PC-3 (cell line): ENCODE measurements at regions not wholly inside any gene's neighbourhood (a gene's known extent, or its start where the extent isn't known, plus 50 kb on each side); places are given as distances from the start of the nearest gene placed in this dataset.
"Not testable (repeated sequence)": the region's sequence is repeated elsewhere in the genome, so short reads cannot be mapped to it uniquely, and the experiment has no call there.

ENCODE experiments used
- CTCF ChIP-seq: fragments of 300-600 bp; sonication (generic); conservative IDR thresholded peaks from 2 replicates; pipeline ENCODE4 v1.5.1; 2017; ENCODE audit warnings: antibody characterized with exemption, low read depth, mild to moderate bottlenecking, low read length
- EZH2 ChIP-seq: fragments of 300-600 bp; sonication (generic); IDR thresholded peaks from one replicate; pipeline ENCODE4 v1.6.1; 2017; ENCODE audit warnings: antibody characterized with exemption, mild to moderate bottlenecking, low read length; ENCODE audit not compliant: unreplicated experiment
- EZH2phosphoT487 ChIP-seq: fragments of 300-600 bp; sonication (generic); IDR thresholded peaks from 2 replicates; pipeline ENCODE4 v1.6.1; 2018; ENCODE audit warnings: mild to moderate bottlenecking, antibody characterized with exemption, low read length, borderline replicate concordance

- not testable (repeated sequence) for TF ChIP-seq EZH2, CTCF, EZH2phosphoT487
Measured at GRCh38 chr21:5232176-5232958, 5289.0 kb upstream of the TPTE start.
